Gastrocnemius medialis (tissue), 4 donors: ENCODE measurements at regions not wholly inside any gene's neighbourhood (a gene's known extent, or its start where the extent isn't known, plus 50 kb on each side); places are given as distances from the start of the nearest gene placed in this dataset.

Experiments used
- ATAC-seq, 2 donors: fragments of 150-250 bp; one replicate each; pipeline ENCODE4 v1.9.1; 2016
- DNase-seq, 2 donors: peaks; one replicate each; pipeline ENCODE4 v3.0.0-alpha.2; 2019
- H3K27ac ChIP-seq, 4 donors: fragments of 200-600 bp; sonication (generic); 1 replicate in 1 of 4; 2 replicates in 3 of 4; pipeline ENCODE4 v1.5.1; 2016 to 2018; ENCODE audit warnings: mild to moderate bottlenecking in 2 of 4, moderate library complexity in 1 of 4
- H3K27me3 ChIP-seq, 3 donors: fragments of 200-600 bp; sonication (generic) in 2 of 3; 1 replicate in 1 of 3; 2 replicates in 2 of 3; pipeline versions ENCODE4 v1.5.1 to v1.6.0; 2016 to 2019; ENCODE audit warnings: mild to moderate bottlenecking in 1 of 3, moderate library complexity in 1 of 3
- H3K36me3 ChIP-seq, 2 donors: fragments of 200-600 bp; sonication (generic) in 1 of 2; one replicate each; pipeline ENCODE4 v1.5.1; 2017 to 2018
- H3K4me1 ChIP-seq, 2 donors: fragments of 200-600 bp; sonication (generic) in 1 of 2; one replicate each; pipeline ENCODE4 v1.5.1; 2016 to 2017; ENCODE audit warnings: mild to moderate bottlenecking in 2 of 2
- H3K4me3 ChIP-seq, 4 donors: fragments of 200-600 bp; sonication (generic) in 3 of 4; 1 replicate in 1 of 4; 2 replicates in 3 of 4; pipeline ENCODE4 v1.5.1; 2016 to 2019; ENCODE audit warnings: mild to moderate bottlenecking in 2 of 4
- H3K9me3 ChIP-seq, 3 donors: fragments of 200-600 bp; sonication (generic) in 2 of 3; 1 replicate in 1 of 3; 2 replicates in 2 of 3; pipeline ENCODE4 v1.5.1; 2016 to 2019
- CTCF ChIP-seq, 5 experiments: fragments of 450-650 bp in 3 of 5; fragments of 200-600 bp in 2 of 5; sonication (generic) in 2 of 5; IDR thresholded peaks in 4 of 5; conservative IDR thresholded peaks in 1 of 5; 1 replicate in 4 of 5; 2 replicates in 1 of 5; pipeline ENCODE4 v1.5.1; 2016 to 2019; ENCODE audit warnings: antibody characterized with exemption in 5 of 5, mild to moderate bottlenecking in 3 of 5, moderate library complexity in 3 of 5
- POLR2A ChIP-seq, 2 donors: fragments of 450-650 bp; IDR thresholded peaks; one replicate each; pipeline ENCODE4 v1.6.1; 2017; ENCODE audit warnings: antibody characterized with exemption in 2 of 2, mild to moderate bottlenecking in 2 of 2, moderate library complexity in 2 of 2
- in situ Hi-C, 4 donors: fragments of 200-750 bp; cut with MboI; loops; one replicate each; pipeline versions ENCODE4 v1.15.0 to v1.8.0; 2017; ENCODE audit warnings: low sequenced_read_pairs in 4 of 4
- intact Hi-C: fragments of 100-400 bp; cut with DNase I; formaldehyde crosslinking; loops from one replicate; pipeline ENCODE4 v1.15.1; 2023; ENCODE audit warnings: low total_unique reads

- DNase-seq (no peak), ATAC-seq (no peak)
- no peaks in the 10 kb centered on the region for H3K4me1 ChIP-seq
- no peaks in the 10 kb centered on the region for H3K36me3 ChIP-seq
- H3K9me3 ChIP-seq = no peaks in the 10 kb centered on the region
- no peak for TF ChIP-seq POLR2A (IDR thresholded peaks at IDR 0.05)
- TF ChIP-seq CTCF (IDR thresholded peaks at IDR 0.05 in 4 of 5, conservative IDR thresholded peaks at IDR 0.05 in 1 of 5) = no peak
- no peak overlapping the region for H3K4me3 ChIP-seq
- H3K27me3 ChIP-seq = no peaks in the 10 kb centered on the region
- H3K27ac ChIP-seq = no peak overlapping the region
- in situ Hi-C loops (no loop called here), intact Hi-C loops (no loop called here)
Measured at GRCh38 chr15:88376574-88377174, 90.5 kb downstream of the MRPL46 start.

GRCh38 chr15:88375234-88375927 lies 91.8 kb downstream of the MRPL46 start:
- Histone ChIP-seq H3K4me1 (no peaks in the 10 kb centered on the region), H3K27ac (no peak overlapping the region), H3K4me3 (no peak overlapping the region), H3K27me3 (no peaks in the 10 kb centered on the region), H3K9me3 (no peaks in the 10 kb centered on the region), H3K36me3 (no peaks in the 10 kb centered on the region)
- in situ Hi-C loops (no loop called here), intact Hi-C loops (no loop called here)
- TF ChIP-seq POLR2A (IDR thresholded peaks at IDR 0.05) = no peak
- TF ChIP-seq CTCF (IDR thresholded peaks at IDR 0.05 in 4 of 5, conservative IDR thresholded peaks at IDR 0.05 in 1 of 5) = no peak
- ATAC-seq (no peak), DNase-seq (no peak)

- Histone ChIP-seq H3K36me3 (no peaks in the 10 kb centered on the region), H3K27me3 (no peaks in the 10 kb centered on the region), H3K4me1 (no peaks in the 10 kb centered on the region), H3K4me3 (no peak overlapping the region), H3K9me3 (no peaks in the 10 kb centered on the region), H3K27ac (no peak overlapping the region)
- no peak for DNase-seq
- no peak for TF ChIP-seq POLR2A (IDR thresholded peaks at IDR 0.05)
- TF ChIP-seq CTCF (IDR thresholded peaks at IDR 0.05 in 4 of 5, conservative IDR thresholded peaks at IDR 0.05 in 1 of 5) = no peak
- no peak for ATAC-seq
- intact Hi-C loops = loop anchor here (10.0 kb wide), 1 partner anchor 60 kb away; no protein-coding TSS in a partner anchor
- in situ Hi-C loops = no loop called here
Measured at GRCh38 chr15:88365124-88365523, 102.1 kb downstream of the MRPL46 start.

GRCh38 chr15:88348579-88349230 lies 92.2 kb upstream of the NTRK3 start:
- Histone ChIP-seq H3K36me3 (no peaks in the 10 kb centered on the region), H3K27ac (no peak overlapping the region), H3K4me1 (no peaks in the 10 kb centered on the region), H3K4me3 (no peak overlapping the region), H3K27me3 (no peaks in the 10 kb centered on the region), H3K9me3 (peaks cover 0 to 10% (median 0%) of the 10 kb centered on the region in 3 donors)
- no peak for DNase-seq
- intact Hi-C loops (no loop called here), in situ Hi-C loops (no loop called here)
- ATAC-seq = no peak
- TF ChIP-seq POLR2A (IDR thresholded peaks at IDR 0.05) (no peak), CTCF (IDR thresholded peaks at IDR 0.05 in 4 of 5, conservative IDR thresholded peaks at IDR 0.05 in 1 of 5) (no peak)
